T-helper 2 cell (primary cell): ENCODE measurements at regions not wholly inside any gene's neighbourhood (a gene's known extent, or its start where the extent isn't known, plus 50 kb on each side); places are given as distances from the start of the nearest gene placed in this dataset.
"Not testable (repeated sequence)": the region's sequence is repeated elsewhere in the genome, so short reads cannot be mapped to it uniquely, and the experiment has no call there.

Experiments used
- DNase-seq, 5 experiments: peaks; one replicate each; pipeline versions ENCODE4 v3.0.0 to v3.0.0-alpha.2; 2012 to 2022

DNA sequence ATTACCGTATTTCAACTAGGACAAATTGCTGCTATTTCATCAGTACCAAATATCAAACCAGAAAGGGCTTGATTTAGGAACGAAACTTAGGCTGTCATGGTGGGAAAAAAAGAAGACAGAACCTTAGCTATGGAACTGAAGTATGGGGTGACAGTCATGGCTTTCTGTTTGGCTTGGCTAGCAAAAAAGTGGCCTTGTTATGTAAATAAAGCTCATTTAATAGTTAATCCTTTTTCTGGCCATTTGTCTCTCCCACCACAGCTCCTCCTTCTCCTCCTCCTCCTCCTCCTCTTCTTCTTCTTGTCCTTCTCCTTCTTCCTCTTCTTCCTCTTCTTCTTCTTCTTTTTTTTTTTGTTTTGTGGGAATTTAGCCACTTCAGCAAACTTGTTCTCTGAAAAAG lies 434.7 kb upstream of the NDST4 start:
- DNase-seq, result no peak

DNA sequence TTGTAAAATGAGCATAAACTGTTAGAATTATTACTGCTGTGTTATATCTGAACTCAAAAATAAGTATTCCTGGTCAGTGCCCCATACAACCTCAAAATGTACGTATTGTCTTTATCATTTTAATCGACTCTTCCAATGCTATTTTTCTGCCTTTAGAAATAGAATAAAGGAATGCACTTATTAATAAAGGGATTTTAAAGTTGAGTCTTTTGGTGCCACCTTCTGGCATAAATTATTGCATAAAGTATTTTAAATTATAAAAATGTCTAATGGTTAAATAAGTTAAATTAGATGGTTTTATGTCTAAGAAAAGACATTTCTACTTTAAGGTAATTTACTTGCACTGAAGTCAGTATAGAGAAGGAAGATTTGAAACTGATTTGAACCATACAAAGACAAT lies 424.0 kb upstream of the NDST4 start:
- DNase-seq, result no peak

DNA sequence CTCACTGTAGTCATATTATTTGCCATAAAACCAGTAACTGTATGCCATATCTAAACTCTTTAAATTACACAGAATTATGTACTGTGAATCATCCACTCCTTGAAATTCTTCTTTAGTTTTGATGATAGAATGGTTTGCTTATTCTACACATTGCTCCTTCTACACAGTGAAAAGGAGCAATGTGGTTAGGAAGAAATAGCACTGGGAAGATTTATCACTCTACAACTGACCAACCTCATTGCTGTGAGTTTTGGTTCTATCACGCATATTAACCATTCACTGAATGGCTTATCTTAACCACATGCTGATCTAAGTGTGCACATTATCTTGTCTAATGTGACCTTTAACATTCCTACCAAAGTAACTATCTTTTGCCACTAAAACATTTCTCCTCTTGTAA lies 415.7 kb upstream of the NDST4 start:
- no peak for DNase-seq

DNA sequence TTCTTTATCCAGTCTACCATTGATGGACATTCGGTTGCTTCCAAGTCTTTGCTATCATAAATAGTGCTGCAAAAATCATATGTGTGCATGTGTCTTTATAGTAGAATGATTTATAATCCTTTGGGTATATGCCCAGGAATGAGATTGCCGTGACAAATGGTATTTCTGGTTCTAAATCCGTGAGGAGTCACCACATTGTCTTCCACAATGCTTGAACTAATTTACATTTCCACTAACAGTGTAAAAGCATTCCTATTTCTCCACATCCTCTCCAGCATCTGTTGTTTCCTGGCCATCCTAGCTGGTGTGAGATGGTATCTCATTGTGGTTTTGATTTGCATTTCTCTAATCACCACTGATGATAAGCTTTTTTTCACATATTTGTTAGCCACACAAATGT lies 406.1 kb upstream of the NDST4 start:
- not testable (repeated sequence) for DNase-seq

DNA sequence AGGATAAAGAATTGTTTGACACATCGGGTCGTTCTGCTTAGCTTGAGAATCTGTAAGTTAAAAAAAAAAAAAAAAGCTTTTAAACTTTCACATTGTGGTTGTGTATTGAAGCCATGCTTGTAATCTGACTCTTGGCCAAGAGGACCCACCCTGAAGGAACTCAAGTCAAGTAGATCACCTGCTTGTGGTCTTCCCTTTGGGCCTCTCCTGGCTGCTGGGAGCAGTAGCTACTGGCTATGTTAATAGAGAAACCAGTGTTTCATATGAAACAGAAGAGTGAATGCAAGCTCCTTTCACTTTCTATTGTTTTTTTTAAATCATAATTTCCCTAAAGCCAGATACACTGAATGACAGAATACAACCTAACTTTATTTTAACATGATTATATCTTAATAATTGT lies 402.4 kb upstream of the NDST4 start:
- no peak for DNase-seq

DNA sequence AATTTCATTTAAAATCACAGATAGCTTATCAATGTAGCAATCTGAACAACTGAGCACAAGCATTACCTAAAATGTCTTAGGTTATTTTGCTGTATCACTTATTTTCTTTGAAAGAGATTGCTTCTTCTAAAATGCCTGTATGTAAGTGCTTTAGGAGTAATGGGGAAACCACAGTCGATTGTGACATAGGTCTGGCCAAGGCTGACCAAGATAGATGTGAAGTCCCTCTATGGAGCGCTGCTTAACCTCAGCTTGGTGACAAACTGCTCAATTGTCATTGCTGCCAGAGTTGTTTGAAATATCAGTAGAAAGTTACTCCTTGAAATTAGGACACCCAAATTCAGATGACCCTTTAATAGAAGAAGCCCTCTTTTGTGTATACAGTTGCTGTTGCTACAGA lies 401.9 kb upstream of the NDST4 start:
- DNase-seq, result no peak

DNA sequence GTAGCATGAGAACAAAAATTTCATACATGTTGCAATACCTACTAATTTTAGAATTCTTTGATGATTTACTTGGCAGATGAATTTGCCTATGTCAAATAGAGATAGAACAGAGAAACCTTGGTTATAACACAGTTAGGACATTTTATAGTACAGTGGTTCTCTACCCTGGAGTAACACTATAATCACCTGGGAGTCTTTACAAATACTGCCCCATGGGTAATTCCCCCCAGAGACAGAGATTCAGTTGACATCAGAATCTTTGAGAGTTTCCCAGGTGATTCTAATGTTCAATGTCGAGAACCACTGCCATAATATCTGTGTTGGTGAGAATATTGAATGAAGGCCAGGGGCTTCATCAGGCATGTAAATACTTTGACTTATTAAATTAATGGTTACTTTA lies 401.3 kb upstream of the NDST4 start:
- no peak for DNase-seq

DNA sequence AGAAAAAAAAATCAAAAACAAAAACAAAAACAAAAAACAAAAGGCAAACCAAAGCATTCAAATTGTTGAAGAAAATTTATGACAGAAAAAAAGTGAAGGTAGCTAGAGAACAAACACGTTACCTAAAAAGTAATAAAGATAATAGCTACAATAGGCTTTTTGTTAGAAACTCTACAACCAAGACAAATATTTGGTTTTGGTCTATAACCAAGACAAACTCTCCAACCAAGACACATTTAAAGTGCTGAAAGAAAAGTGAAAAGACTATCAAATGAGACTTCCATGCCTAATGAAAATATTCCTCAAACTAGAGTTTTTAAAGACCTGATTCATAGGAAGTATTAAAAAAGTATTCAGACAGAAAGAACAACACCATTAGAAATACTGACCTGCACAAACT lies 391.9 kb upstream of the NDST4 start:
- DNase-seq, result no peak

DNA sequence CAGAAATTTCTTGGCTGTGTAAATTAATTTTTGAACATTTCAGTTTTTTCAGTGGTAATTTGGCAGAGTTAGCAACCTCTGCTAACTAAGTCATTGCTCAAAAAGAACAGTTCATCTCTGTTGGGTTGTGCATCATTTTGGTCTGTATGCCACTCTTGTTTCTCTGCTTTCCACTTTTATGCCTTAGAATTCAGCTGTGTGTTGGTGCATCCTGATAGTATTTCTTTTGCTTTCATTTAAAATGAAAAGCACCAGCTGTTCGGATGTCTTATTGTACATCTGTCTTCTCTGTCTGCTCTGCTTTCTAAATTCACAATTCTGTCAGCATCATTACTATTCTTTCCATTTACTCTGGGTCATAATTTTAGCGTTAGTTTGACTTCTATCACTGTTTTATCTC lies 388.2 kb upstream of the NDST4 start:
- DNase-seq, result no peak

DNA sequence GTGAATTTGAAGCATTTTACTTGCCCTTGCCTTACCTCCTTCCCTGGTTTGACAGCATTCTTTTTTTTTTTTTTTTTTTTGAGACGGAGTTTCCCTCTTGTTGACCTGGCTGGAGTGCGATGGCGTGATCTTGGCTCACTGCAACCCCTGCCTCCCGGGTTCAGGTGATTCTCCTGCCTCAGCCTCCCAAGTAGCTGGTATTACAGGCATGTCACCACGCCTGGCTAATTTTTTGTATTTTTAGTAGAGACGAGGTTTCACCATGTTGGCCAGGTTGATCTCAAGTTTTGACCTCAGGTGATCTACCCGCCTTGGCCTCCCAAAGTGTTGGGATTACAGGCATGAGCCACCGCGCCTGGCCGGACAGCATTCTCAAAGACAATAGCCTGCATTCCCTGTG lies 380.4 kb upstream of the NDST4 start:
- not testable (repeated sequence) for DNase-seq

DNA sequence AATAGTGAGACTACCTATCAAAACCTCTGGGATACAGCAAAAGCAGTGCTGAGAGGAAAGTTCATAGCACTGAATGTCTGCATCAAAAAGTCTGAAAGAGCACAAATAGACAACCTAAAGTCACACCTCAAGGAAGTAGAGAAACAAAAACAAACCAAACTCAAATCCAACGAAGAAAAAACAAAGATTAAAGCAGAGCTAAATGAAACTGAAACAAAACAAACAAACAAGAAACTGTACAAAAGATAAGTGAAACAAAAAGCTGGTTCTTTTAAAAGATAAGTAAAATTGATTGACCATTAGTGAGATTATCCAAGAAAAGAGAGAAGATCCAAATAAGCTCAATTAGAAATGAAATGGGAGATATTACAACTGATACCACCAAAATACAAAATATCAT lies 378.3 kb upstream of the NDST4 start:
- DNase-seq, result no peak

DNA sequence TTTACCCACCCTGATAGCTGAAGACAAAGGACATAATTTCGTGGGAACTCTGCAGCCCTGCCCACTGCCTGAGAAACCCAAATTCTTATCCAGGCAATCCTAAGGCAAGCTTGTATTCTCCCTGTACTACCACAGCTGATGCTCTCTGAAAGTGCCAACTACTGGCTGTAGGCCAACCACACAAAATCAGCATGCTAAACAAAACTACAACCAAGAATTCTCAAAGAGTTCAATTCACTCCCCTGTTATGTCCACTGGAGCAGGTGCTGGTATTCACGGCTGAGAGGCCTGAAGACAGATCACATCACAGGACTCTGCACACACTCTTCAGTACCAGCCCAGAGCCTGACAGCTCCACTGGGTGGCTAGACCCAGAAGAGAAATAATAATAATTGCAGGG lies 375.9 kb upstream of the NDST4 start:
- DNase-seq, result no peak

DNA sequence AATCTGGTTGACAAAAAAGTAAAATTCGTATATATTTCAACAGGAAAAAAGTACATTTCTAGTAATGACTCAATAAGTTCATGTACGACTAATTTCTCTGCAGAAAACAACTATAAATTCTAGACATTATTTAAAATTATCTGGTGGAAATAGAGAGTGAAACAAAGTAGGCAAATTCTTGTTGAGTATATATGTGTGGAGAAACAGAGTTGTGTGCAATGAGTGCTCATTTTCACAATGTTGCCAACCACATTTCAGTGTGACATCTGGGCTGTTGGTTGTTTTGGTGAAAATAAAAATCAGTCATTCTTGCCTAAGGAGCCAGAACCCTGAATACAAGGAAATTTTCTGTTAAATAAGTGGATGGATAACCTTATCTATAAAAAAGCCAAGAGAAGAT lies 372.0 kb upstream of the NDST4 start:
- DNase-seq, result no peak

DNA sequence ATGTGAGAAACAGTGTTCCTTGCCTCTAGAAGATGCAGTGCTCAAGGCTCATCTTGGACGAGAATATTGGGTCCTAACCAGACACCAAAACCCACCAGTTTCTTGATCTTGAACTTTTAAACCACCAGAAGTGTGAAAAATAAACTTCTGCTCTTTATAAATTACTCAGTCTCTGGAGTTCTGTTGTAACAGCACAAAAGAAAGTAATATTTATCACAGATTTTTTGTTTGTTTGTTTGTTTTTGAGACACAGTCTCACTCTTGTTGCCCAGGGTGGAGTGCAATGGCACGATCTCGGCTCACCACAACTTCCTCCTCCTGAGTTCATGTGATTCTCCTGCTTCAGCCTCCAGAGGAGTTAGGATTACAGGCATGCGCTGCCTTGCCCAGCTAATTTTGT lies 371.1 kb upstream of the NDST4 start:
- no peak for DNase-seq

DNA sequence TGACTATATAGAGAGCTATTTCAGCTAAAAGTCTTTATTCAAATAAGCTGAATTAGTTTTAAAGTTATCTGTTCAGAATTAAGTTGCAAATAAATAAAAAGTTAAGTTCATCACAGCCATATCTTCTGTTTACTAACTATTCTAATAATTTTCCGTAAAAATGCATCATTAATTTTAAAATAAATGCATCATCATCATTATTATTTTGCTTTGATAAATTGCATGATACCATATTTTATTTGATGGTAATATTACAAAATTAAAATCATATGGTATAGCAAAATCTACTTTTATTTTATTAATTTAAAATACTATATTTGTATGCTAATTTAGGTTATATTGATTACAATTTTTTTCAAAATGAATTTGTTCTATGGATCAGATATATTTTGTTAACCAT lies 357.3 kb upstream of the NDST4 start:
- DNase-seq, result no peak

DNA sequence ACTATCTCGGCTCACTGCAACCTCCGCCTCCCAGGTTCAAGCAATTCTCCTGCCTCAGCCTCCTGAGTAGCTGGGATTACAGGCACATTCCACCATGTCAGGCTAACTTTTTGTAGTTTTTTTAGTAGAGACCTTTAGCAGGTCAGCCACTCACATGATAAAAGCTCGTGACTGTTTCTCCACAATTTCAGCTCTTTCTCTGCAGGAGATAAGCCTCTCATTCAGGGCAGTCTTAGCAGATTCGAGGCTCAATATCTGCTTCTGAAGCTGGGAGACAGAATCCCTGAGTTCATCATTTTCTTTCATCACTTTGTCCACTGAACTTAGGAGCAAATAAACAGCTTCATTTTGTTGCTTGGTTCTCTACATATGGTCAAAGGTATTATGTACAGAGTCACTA lies 345.9 kb upstream of the NDST4 start:
- not testable (repeated sequence) for DNase-seq

DNA sequence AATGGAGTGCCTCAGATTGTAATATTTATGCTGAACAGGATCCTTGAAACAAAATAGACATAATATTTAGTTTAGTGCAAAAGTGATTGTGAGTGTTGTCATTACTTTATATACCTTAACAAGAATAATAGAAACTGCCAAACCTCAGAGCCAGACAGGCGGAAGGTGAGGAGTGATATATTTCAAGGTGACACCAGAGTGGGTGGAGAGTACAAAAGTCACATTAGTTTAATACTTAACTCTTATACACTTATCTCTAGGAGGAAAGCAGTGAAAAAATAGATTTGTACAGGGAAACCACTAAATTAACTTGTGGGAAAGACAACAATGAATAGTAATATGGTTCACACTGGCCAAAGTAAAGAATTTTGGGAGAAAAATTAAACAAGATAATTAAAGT lies 342.8 kb upstream of the NDST4 start:
- DNase-seq, result no peak

DNA sequence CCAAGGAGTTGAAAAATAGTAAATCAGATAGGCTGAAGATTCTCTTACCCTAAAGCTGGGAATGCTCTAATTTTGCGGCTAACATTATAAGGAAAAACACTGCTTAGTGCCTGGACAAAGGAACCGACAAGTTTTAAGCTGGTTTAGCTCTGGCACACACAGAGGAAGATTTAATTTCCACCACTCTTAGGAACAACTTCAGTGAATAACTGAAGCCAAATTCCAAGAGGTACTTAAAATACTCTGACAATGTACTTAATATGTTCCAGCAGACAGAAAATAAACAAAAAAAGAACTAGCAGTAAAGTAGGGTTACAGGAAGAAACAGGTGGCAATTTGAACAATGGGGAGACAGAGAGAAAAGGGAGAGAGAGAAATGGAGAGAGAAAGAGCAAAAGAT lies 340.8 kb upstream of the NDST4 start:
- DNase-seq, result no peak

DNA sequence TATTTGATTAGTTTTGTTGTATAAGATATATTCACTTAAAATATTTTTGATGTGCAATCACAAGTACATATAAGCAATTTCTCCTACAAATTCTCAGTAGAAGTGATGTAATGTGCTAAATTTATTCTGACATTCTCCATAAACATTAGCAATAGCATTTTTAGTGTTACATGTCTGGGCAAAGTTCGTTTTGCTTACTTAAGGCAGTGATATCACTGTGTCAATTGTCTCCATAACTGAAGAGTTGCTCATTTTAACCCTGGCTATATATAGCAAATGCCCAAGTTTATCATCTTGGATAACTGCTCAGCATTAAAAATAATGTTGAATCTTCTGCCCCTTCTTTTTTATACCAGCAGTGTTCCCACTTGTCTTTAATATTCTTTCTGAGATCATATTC lies 340.0 kb upstream of the NDST4 start:
- DNase-seq, result no peak

DNA sequence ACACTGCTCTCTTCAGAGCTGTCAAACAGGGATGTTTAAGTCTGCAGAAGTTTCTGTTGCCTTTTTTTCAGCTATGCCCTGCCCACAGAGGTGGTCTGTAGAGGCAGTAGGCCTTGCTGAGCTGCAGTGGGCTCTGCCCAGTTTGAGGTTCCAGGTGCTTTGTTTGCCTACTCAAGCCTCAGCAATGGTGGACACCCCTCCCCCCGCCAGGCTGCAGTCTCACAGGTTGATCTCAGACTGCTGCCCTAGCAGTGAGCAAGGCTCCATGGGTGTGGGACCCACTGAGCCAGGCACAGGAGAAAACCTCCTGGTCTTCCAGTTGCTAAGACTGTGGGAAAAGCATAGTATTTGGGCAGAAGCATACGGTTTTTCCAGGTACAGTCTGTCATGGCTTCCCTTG lies 338.8 kb upstream of the NDST4 start:
- not testable (repeated sequence) for DNase-seq

DNA sequence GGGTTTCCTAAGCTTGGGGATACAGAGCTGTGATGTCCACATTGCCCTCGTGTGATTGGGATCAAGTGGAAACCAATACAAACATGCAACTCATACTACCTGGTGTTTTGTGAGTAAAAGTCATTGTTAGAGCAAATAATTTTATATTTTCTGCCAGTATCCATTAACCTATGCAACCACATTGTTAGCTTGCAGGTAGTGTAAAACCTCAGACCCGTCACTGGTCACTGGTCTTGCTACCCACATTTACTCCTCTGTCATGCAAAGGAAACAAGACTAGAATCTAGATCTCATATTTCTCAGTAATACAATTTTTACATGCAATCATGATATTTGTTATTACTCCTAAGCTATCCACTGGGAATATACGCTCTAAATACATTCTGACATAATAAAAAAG lies 324.3 kb upstream of the NDST4 start:
- DNase-seq, result no peak

DNA sequence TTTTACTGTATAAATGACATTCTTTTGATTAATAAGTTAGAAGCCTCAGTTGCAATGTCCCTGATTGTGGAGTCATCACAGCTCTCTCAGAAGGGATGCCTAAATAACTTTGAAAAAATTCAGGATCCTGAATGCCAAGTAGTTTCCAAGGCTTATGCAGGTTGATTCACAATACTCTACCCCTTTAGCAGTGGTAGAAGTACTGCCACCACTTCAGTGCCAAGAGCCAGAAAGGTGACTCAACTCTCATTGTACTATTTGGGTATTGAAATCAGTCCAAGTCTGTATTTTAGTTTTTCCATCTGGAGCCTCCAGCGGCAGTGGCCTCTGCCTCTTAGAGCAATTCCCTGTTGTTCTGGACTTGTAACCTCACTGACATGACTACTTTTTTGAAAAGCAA lies 320.1 kb upstream of the NDST4 start:
- DNase-seq, result no peak

DNA sequence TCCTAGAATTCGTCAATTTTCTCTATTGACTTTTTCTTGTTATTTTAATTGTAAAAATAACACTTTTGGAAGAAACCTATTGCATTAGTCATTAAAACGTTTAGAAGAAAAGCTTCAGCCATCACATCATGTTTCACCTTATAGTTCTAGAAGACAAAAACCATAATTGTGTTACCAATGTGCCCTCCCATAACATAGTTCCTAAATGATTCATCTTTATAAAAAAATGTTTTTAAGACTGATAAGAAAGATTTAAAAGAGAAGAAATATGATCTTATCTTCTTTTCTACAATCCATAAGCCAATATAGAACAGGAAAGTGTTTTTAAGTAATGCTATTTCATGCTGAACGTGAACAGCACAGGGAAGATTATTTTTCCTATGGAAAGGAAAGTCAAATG lies 316.6 kb upstream of the NDST4 start:
- DNase-seq, result no peak

DNA sequence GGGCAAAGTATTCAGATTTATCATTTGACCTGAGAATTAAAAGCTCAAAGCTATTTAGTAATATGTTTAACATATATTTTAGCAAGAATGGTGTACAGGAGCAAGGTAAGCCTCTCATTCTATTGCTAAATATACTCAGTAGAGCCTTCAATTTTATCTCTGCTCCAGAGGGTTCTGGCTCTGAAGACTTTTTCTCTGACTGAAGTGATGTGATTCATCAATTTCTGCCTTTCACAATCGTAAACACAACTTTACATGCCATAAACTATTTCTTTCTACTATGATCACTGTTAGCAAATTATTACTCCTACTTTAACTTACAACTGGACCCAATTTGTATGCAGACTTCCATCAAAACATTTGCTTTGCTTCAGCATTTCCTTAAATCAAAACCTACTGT lies 315.0 kb upstream of the NDST4 start:
- no peak for DNase-seq

DNA sequence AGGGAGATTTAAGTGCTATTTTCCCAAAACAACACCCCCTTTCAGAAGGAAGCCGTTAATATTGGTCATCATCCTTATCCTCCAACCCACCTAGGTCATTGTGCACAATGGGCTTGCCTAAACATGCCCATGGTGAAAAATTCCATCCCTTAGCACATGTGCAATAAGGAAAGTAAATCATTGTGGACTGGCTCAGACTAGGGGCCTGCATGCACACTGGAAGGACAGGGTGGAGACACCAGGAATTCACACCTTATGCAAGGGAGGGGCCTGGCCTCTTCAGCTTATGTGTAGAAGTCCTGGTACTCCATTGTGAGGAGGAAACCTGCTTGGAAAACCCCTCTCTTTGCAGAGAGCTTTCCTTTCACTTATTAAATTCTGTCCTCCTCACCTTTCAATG lies 311.4 kb upstream of the NDST4 start:
- no peak for DNase-seq
